Caco-2 (cell line): ENCODE measurements at regions not wholly inside any gene's neighbourhood (a gene's known extent, or its start where the extent isn't known, plus 50 kb on each side); places are given as distances from the start of the nearest gene placed in this dataset.

Experiments used
- BruUV-seq: library from RNA; stranded (reverse); fragments of 400-500 nt; replicated peaks from 2 replicates; lab custom pipeline; 2021; lab: Mats Ljungman, UMichigan
- CTCF ChIA-PET: fragments of 300-600 bp; sonication (Branson Sonifier 250); formaldehyde crosslinking; loops from one replicate; lab custom pipeline; 2022; ENCODE audit warnings: antibody characterized with exemption; lab: Charles Lee
- POLR2A ChIA-PET: fragments of 300-600 bp; sonication (Branson Sonifier 250); formaldehyde crosslinking; loops from one replicate; lab custom pipeline; 2022; ENCODE audit warnings: antibody characterized with exemption; lab: Charles Lee
- DNase-seq, 2 experiments: peaks; one replicate each; pipeline versions ENCODE4 v3.0.0 to v3.0.0-alpha.2; 2020 to 2022
- H3K27me3 ChIP-seq: replicated peaks from 2 replicates; pipeline ENCODE4 v1.6.0; 2011; ENCODE audit warnings: low read length; ENCODE audit not compliant: control insufficient read depth, insufficient read depth
- H3K36me3 ChIP-seq: 2 replicates; pipeline ENCODE4 v1.5.1; 2011; ENCODE audit warnings: low read length; ENCODE audit not compliant: control insufficient read depth, insufficient read depth
- H3K4me1 ChIP-seq: fragments of 250-450 bp; sonication (Bioruptor Pico); 2 replicates; pipeline ENCODE4 v1.5.1; 2020; ENCODE audit warnings: mild to moderate bottlenecking
- H3K4me3 ChIP-seq: 2 replicates; pipeline ENCODE4 v1.5.1; 2011; ENCODE audit warnings: low read depth, mild to moderate bottlenecking, control low read depth, low read length
- H3K9me3 ChIP-seq: fragments of 250-450 bp; sonication (Bioruptor Pico); 2 replicates; pipeline ENCODE4 v1.5.1; 2020; ENCODE audit warnings: mild to moderate bottlenecking, moderate library complexity
- H3K27ac Mint-ChIP-seq: one replicate; pipeline ENCODE4 v1.8.0; 2022; ENCODE audit warnings: mixed read lengths; ENCODE audit not compliant: unreplicated experiment
- H3K27me3 Mint-ChIP-seq: one replicate; pipeline ENCODE4 v1.8.0; 2022; ENCODE audit warnings: mixed read lengths; ENCODE audit not compliant: insufficient read depth, unreplicated experiment
- H3K36me3 Mint-ChIP-seq: one replicate; pipeline ENCODE4 v1.8.0; 2022; ENCODE audit warnings: mild to moderate bottlenecking, mixed read lengths; ENCODE audit not compliant: insufficient read depth, unreplicated experiment
- H3K4me1 Mint-ChIP-seq: one replicate; pipeline ENCODE4 v1.8.0; 2022; ENCODE audit warnings: low read depth, mixed read lengths; ENCODE audit not compliant: unreplicated experiment
- H3K4me3 Mint-ChIP-seq: one replicate; pipeline ENCODE4 v1.8.0; 2022; ENCODE audit warnings: mild to moderate bottlenecking, moderate library complexity, mixed read lengths; ENCODE audit not compliant: unreplicated experiment
- H3K9me3 Mint-ChIP-seq: one replicate; pipeline ENCODE4 v1.8.0; 2022; ENCODE audit warnings: mixed read lengths; ENCODE audit not compliant: unreplicated experiment
- CTCF ChIP-seq, 2 experiments: fragments of 200-600 bp in 1 of 2; IDR thresholded peaks; 1 replicate in 1 of 2; 2 replicates in 1 of 2; pipeline versions ENCODE4 v1.5.1 to v1.8.0; 2011 to 2022; ENCODE audit warnings: antibody characterized with exemption in 1 of 2, control low read depth in 1 of 2, inconsistent platforms in 1 of 2, low read depth in 1 of 2, low read length in 1 of 2, mild to moderate bottlenecking in 1 of 2, moderate library complexity in 1 of 2; ENCODE audit not compliant: insufficient read depth in 1 of 2, severe bottlenecking in 1 of 2, unreplicated experiment in 1 of 2
- intact Hi-C: fragments of 100-400 bp; cut with micrococcal nuclease; formaldehyde crosslinking; loops from one replicate; pipeline ENCODE4 v1.10.0; 2022; ENCODE audit not compliant: unreplicated experiment

GRCh38 chr1:214933375-214933774, 149.2 kb upstream of the KCNK2 start:
- no peaks in the 10 kb centered on the region for H3K4me1 ChIP-seq
- no peaks in the 10 kb centered on the region for H3K9me3 ChIP-seq
- Mint-ChIP-seq H3K4me3 (no peak overlapping the region), H3K27me3 (no peaks in the 10 kb centered on the region), H3K36me3 (no peaks in the 10 kb centered on the region), H3K9me3 (no peaks in the 10 kb centered on the region), H3K27ac (no peak overlapping the region), H3K4me1 (no peaks in the 10 kb centered on the region)
- H3K36me3 ChIP-seq, result no peaks in the 10 kb centered on the region
- ChIA-PET POLR2A (no interaction called here), CTCF (no interaction called here)
- no peak overlapping the region for H3K4me3 ChIP-seq
- TF ChIP-seq CTCF (IDR thresholded peaks at IDR 0.05; ENCODE audit: insufficient read depth in 1 of 2, low read depth in 1 of 2, low read length in 1 of 2, severe bottlenecking in 1 of 2, unreplicated experiment in 1 of 2), result no peak
- no TSS peak for BruUV-seq
- no peaks in the 10 kb centered on the region for H3K27me3 ChIP-seq
- intact Hi-C loops, result no loop called here
- DNase-seq, result no peak

GRCh38 chr1:214934045-214934444, 148.5 kb upstream of the KCNK2 start:
- intact Hi-C loops, result no loop called here
- Histone ChIP-seq H3K4me1 (no peaks in the 10 kb centered on the region), H3K9me3 (no peaks in the 10 kb centered on the region), H3K4me3 (no peak overlapping the region), H3K27me3 (no peaks in the 10 kb centered on the region), H3K36me3 (no peaks in the 10 kb centered on the region)
- no peaks in the 10 kb centered on the region for H3K27me3 Mint-ChIP-seq
- no peaks in the 10 kb centered on the region for H3K9me3 Mint-ChIP-seq
- CTCF ChIA-PET, result no interaction called here
- no peak overlapping the region for H3K27ac Mint-ChIP-seq
- no peak for TF ChIP-seq CTCF (IDR thresholded peaks at IDR 0.05; ENCODE audit: insufficient read depth in 1 of 2, low read depth in 1 of 2, low read length in 1 of 2, severe bottlenecking in 1 of 2, unreplicated experiment in 1 of 2)
- POLR2A ChIA-PET, result no interaction called here
- H3K36me3 Mint-ChIP-seq, result no peaks in the 10 kb centered on the region
- H3K4me1 Mint-ChIP-seq, result no peaks in the 10 kb centered on the region
- no TSS peak for BruUV-seq
- no peak overlapping the region for H3K4me3 Mint-ChIP-seq
- DNase-seq, result no peak

- Mint-ChIP-seq H3K27ac (no peak overlapping the region), H3K9me3 (no peaks in the 10 kb centered on the region), H3K36me3 (no peaks in the 10 kb centered on the region), H3K27me3 (no peaks in the 10 kb centered on the region), H3K4me1 (no peaks in the 10 kb centered on the region), H3K4me3 (no peak overlapping the region)
- no peaks in the 10 kb centered on the region for H3K9me3 ChIP-seq
- H3K4me1 ChIP-seq, result no peaks in the 10 kb centered on the region
- intact Hi-C loops, result no loop called here
- H3K4me3 ChIP-seq, result no peak overlapping the region
- no peaks in the 10 kb centered on the region for H3K36me3 ChIP-seq
- POLR2A ChIA-PET, result no interaction called here
- no TSS peak for BruUV-seq
- CTCF ChIA-PET, result no interaction called here
- no peak for TF ChIP-seq CTCF (IDR thresholded peaks at IDR 0.05; ENCODE audit: insufficient read depth in 1 of 2, low read depth in 1 of 2, low read length in 1 of 2, severe bottlenecking in 1 of 2, unreplicated experiment in 1 of 2)
- no peak for DNase-seq
- no peaks in the 10 kb centered on the region for H3K27me3 ChIP-seq
These were observed 147.3 kb upstream of the KCNK2 start for GRCh38 chr1:214935258-214935657.
